ENCODE measurements at regions not wholly inside any gene's neighbourhood (a gene's known extent, or its start where the extent isn't known, plus 50 kb on each side); places are given as distances from the start of the nearest gene placed in this dataset.
"Not testable (repeated sequence)": the region's sequence is repeated elsewhere in the genome, so short reads cannot be mapped to it uniquely, and the experiment has no call there.

GRCh38 chr5:87733897-87734296 is 321.2 kb upstream of the CCNH start:
- DNase-seq = no peak

GRCh38 chr5:87732875-87733768 is 320.4 kb upstream of the CCNH start:
- no peak for DNase-seq

GRCh38 chr5:87729781-87730180 is 317.1 kb upstream of the CCNH start:
- DNase-seq = no peak

- DNase-seq = no peak
These were observed 309.6 kb upstream of the CCNH start for GRCh38 chr5:87722286-87722685.

GRCh38 chr5:87718224-87718925 is 305.6 kb upstream of the CCNH start:
- not testable (repeated sequence) for DNase-seq

GRCh38 chr5:87717761-87718160 is 305.0 kb upstream of the CCNH start:
- DNase-seq = no peak

GRCh38 chr5:87705876-87706275 is 293.1 kb upstream of the CCNH start:
- DNase-seq = no peak

- DNase-seq = no peak
These were observed 274.2 kb upstream of the CCNH start for GRCh38 chr5:87686975-87687374.

- DNase-seq = no peak
These were observed 273.3 kb upstream of the CCNH start for GRCh38 chr5:87686018-87686417.

GRCh38 chr5:87674235-87674634 is 261.5 kb upstream of the CCNH start:
- no peak for DNase-seq

- no peak for DNase-seq
These were observed 258.4 kb upstream of the CCNH start for GRCh38 chr5:87671146-87671545.

GRCh38 chr5:87665166-87665565 is 252.4 kb upstream of the CCNH start:
- DNase-seq = no peak

- DNase-seq = no peak
These were observed 249.2 kb upstream of the CCNH start for GRCh38 chr5:87661784-87662566.

- DNase-seq = no peak
These were observed 240.5 kb upstream of the CCNH start for GRCh38 chr5:87653242-87653641.

- DNase-seq = no peak
These were observed 237.6 kb upstream of the CCNH start for GRCh38 chr5:87650284-87650683.

- no peak for DNase-seq
These were observed 236.7 kb upstream of the CCNH start for GRCh38 chr5:87649455-87649854.

GRCh38 chr5:87645224-87645623 is 232.5 kb upstream of the CCNH start:
- no peak for DNase-seq

GRCh38 chr5:87640902-87641301 is 228.2 kb upstream of the CCNH start:
- DNase-seq = no peak

GRCh38 chr5:87627363-87627762 is 214.6 kb upstream of the CCNH start:
- DNase-seq = no peak

- DNase-seq = no peak
These were observed 195.7 kb upstream of the CCNH start for GRCh38 chr5:87608385-87608784.

GRCh38 chr5:87605663-87606062 is 192.9 kb upstream of the CCNH start:
- DNase-seq = no peak

GRCh38 chr5:87599778-87600177 is 187.0 kb upstream of the CCNH start:
- DNase-seq = no peak

GRCh38 chr5:87598460-87598859 is 185.7 kb upstream of the CCNH start:
- no peak for DNase-seq

GRCh38 chr5:87594566-87594965 is 181.8 kb upstream of the CCNH start:
- no peak for DNase-seq

Data from CD4-positive, alpha-beta T cell treated with Interleukin-17A for 1 hour (primary cell).